CD8-positive, alpha-beta memory T cell (primary cell): ENCODE measurements at regions not wholly inside any gene's neighbourhood (a gene's known extent, or its start where the extent isn't known, plus 50 kb on each side); places are given as distances from the start of the nearest gene placed in this dataset.
"Not testable (repeated sequence)": the region's sequence is repeated elsewhere in the genome, so short reads cannot be mapped to it uniquely, and the experiment has no call there.

ENCODE experiments used
- CTCF ChIA-PET: fragments of 350-600 bp; sonication (Branson Sonifier 250); formaldehyde crosslinking; loops from one replicate; lab custom pipeline; 2021; ENCODE audit warnings: antibody characterized with exemption; lab: Charles Lee
- POLR2A ChIA-PET: fragments of 350-600 bp; sonication (Branson Sonifier 250); formaldehyde crosslinking; loops from one replicate; lab custom pipeline; 2021; ENCODE audit warnings: antibody characterized with exemption; lab: Charles Lee
- DNase-seq, 5 donors: peaks; one replicate each; pipeline versions ENCODE4 v3.0.0 to v3.0.0-alpha.2; 2020 to 2022; ENCODE audit warnings: mixed read lengths in 1 of 5
- H3K27ac ChIP-seq: one replicate; pipeline ENCODE4 v1.7.0; 2013; ENCODE audit warnings: low read depth, mild to moderate bottlenecking, low read length, moderate library complexity
- H3K27me3 ChIP-seq: 2 replicates; pipeline ENCODE4 v1.7.0; 2013; ENCODE audit warnings: low read length, mild to moderate bottlenecking; ENCODE audit not compliant: insufficient read depth, poor library complexity, severe bottlenecking
- H3K36me3 ChIP-seq: 2 replicates; pipeline ENCODE4 v1.7.0; 2013; ENCODE audit warnings: mild to moderate bottlenecking, low read length, moderate library complexity; ENCODE audit not compliant: insufficient read depth
- H3K4me1 ChIP-seq: 2 replicates; pipeline ENCODE4 v1.7.0; 2013; ENCODE audit warnings: mild to moderate bottlenecking, low read length, moderate library complexity; ENCODE audit not compliant: insufficient read depth
- H3K4me3 ChIP-seq: 2 replicates; pipeline ENCODE4 v1.7.0; 2013; ENCODE audit warnings: mild to moderate bottlenecking, low read length
- H3K9me3 ChIP-seq: 2 replicates; pipeline ENCODE4 v1.7.0; 2013; ENCODE audit warnings: mild to moderate bottlenecking, low read length
- H3K27ac Mint-ChIP-seq, 8 donors: one replicate each; pipeline ENCODE4 v1.8.0; 2020 to 2021; ENCODE audit warnings: mixed read lengths in 8 of 8, mild to moderate bottlenecking in 6 of 8, inconsistent platforms in 3 of 8, moderate library complexity in 3 of 8
- H3K27me3 Mint-ChIP-seq, 2 donors: one replicate each; pipeline ENCODE4 v1.8.0; 2020 to 2021; ENCODE audit warnings: mixed read lengths in 2 of 2, mild to moderate bottlenecking in 1 of 2, moderate library complexity in 1 of 2
- H3K36me3 Mint-ChIP-seq, 3 donors: one replicate each; pipeline ENCODE4 v1.8.0; 2020 to 2021; ENCODE audit warnings: mixed read lengths in 3 of 3, inconsistent platforms in 1 of 3, mild to moderate bottlenecking in 1 of 3
- H3K4me1 Mint-ChIP-seq, 3 donors: one replicate each; pipeline ENCODE4 v1.8.0; 2020 to 2021; ENCODE audit warnings: mixed read lengths in 3 of 3, inconsistent platforms in 1 of 3, mild to moderate bottlenecking in 1 of 3
- H3K4me3 Mint-ChIP-seq, 7 donors: one replicate each; pipeline ENCODE4 v1.8.0; 2020 to 2021; ENCODE audit warnings: mixed read lengths in 7 of 7, mild to moderate bottlenecking in 6 of 7, moderate library complexity in 4 of 7, inconsistent platforms in 2 of 7
- H3K9me3 Mint-ChIP-seq, 5 donors: one replicate each; pipeline ENCODE4 v1.8.0; 2020 to 2022; ENCODE audit warnings: mixed read lengths in 5 of 5, mild to moderate bottlenecking in 3 of 5, moderate library complexity in 2 of 5, inconsistent platforms in 1 of 5

DNA sequence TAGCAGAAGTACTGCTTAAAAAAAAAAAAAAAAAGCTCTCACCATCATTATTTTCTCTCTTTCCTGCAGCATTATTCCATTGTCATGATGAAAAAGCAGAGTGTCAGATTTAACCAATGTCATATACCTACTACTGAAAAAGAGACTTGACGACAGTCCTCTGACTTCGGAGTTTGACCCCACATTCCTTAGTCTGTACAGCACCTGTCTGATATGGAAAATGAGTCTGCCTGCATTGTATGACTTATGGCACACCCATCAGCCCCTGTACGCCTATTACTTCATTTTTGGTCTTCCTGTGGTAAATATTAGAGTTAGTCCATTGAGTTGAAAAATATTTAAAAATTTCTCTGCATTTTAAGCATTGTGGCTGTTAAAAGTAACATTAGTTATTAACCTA lies 54.5 kb upstream of the NOX4 start:
- H3K9me3 ChIP-seq, result no peaks in the 10 kb centered on the region
- no peak overlapping the region for H3K4me3 ChIP-seq
- no peaks in the 10 kb centered on the region for H3K4me1 ChIP-seq
- Mint-ChIP-seq H3K4me1 (no peaks in the 10 kb centered on the region), H3K36me3 (no peaks in the 10 kb centered on the region), H3K27ac (no peak overlapping the region), H3K27me3 (no peaks in the 10 kb centered on the region), H3K9me3 (peaks cover 0 to 16% (median 2%) of the 10 kb centered on the region in 5 donors), H3K4me3 (no peak overlapping the region)
- H3K27ac ChIP-seq, result no peak overlapping the region
- H3K27me3 ChIP-seq, result no peaks in the 10 kb centered on the region
- ChIA-PET POLR2A (no interaction called here), CTCF (no interaction called here)
- DNase-seq, result no peak
- no peaks in the 10 kb centered on the region for H3K36me3 ChIP-seq

DNA sequence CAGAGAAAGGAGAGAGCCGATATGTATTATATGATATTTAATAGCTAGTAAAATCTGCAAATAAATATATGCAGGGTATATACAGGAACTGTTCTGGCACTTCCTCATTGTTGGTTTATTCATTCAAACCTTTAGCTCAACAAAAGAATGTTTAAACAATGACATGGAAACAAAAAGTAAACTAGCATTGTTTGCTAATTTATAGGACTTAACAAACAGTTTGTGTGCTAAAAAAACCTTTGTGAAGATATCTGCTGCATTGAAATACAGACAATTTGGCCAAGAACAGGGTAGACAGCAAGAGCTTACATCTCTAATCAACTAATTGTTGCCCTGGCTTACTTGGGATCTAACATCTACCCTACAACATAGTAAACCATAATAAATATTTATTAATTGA lies 64.6 kb upstream of the NOX4 start:
- H3K4me3 ChIP-seq, H3K4me1 ChIP-seq, DNase-seq, H3K27ac Mint-ChIP-seq, H3K9me3 ChIP-seq, H3K36me3 ChIP-seq, H3K4me1 Mint-ChIP-seq, H3K27me3 ChIP-seq, H3K9me3 Mint-ChIP-seq, POLR2A ChIA-PET, H3K27me3 Mint-ChIP-seq, H3K4me3 Mint-ChIP-seq, H3K27ac ChIP-seq, H3K36me3 Mint-ChIP-seq, CTCF ChIA-PET: not testable (repeated sequence)

DNA sequence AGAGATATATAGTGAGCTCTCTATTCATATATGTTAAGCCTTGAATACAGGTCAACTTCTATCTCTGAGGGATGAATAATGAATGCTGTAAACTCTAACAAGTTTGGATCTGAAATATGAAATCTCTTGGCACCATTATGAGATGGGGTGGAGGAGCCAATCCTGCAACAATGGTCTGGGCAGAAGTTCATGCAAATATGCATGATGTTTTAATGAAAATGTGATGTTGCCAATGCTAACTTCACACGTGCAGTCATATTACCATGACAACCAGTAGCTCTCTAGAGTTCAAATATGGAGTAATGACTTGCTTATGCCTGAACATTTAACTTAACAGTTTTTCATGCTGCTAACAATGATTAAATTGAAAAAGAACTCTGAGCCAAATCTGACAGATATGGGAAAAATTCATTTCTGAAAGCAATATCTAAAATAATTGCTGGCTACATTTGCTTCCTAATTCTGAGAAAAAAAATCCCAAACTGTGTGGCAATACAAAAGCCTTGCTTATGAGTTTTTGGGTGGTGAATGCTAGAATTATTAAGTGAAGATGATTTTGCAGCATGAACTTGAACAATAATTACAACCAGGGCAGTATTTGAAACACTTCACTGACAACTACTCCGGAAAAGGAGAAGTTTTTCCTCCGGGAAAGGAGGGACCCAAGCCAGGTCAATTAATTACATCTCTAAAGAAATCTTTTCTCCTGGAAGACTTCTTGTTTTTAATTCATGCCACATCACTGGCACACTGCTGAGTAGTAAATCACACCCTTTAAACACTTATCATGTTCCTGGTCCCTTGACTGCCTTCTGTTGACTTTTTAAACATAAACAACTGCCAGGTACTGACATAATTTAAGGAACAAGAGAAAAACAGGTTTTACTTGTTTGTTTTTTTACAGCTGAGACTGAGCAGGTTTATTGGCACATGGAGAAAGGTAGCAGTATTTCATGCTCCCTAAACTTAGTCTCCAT lies 65.8 kb upstream of the NOX4 start:
- POLR2A ChIA-PET, H3K4me1 ChIP-seq, H3K27me3 Mint-ChIP-seq, CTCF ChIA-PET, H3K36me3 ChIP-seq, H3K27me3 ChIP-seq, H3K9me3 ChIP-seq, H3K36me3 Mint-ChIP-seq, H3K9me3 Mint-ChIP-seq, H3K27ac Mint-ChIP-seq, H3K4me3 ChIP-seq, DNase-seq, H3K4me3 Mint-ChIP-seq, H3K4me1 Mint-ChIP-seq, H3K27ac ChIP-seq: not testable (repeated sequence)

DNA sequence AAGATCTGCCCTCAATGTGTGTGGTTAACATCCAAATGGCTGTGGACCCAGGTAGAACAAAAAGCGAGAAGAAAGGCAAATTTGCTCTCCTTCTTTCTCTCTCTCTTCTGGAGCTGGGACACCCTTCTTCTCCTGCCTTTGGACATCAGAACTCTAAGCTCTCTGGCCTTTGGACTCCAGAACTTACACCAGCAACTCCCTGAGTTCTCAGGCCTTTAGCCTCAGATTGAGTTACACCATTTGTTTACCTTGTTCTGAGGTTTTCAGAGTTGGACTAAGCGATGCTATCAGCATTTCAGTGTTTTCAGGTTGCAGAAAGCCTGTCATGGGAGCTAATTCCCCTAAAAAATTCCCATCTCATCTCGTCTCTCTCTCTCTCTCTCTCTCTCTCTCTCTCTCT lies 69.4 kb upstream of the NOX4 start:
- H3K4me1 Mint-ChIP-seq, H3K9me3 ChIP-seq, H3K27me3 ChIP-seq, H3K9me3 Mint-ChIP-seq, H3K27me3 Mint-ChIP-seq, H3K27ac ChIP-seq, H3K36me3 ChIP-seq, H3K4me3 ChIP-seq, DNase-seq, CTCF ChIA-PET, H3K4me3 Mint-ChIP-seq, H3K27ac Mint-ChIP-seq, H3K4me1 ChIP-seq, POLR2A ChIA-PET, H3K36me3 Mint-ChIP-seq: not testable (repeated sequence)

DNA sequence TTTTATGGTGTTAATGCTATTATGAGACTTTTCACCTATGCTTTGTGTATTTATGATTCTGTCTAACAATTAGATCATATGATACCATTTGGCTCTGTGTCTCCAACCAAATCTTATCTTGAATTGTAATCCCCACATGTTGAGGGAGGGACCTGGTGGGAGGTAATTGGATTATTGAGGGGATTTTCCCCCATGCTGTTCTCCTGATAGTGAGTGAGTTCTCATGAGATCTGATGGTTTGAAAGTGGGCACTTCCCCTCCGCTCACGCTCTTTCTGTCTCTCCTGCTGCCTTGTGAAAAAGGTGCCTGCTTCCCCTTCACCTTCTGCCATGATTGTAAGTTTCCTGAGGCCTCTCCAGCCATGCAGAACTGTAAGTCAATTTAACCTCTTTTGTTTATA lies 71.6 kb upstream of the NOX4 start:
- H3K4me1 ChIP-seq, H3K36me3 ChIP-seq, H3K36me3 Mint-ChIP-seq, H3K27me3 Mint-ChIP-seq, H3K4me3 ChIP-seq, CTCF ChIA-PET, H3K4me3 Mint-ChIP-seq, POLR2A ChIA-PET, H3K27me3 ChIP-seq, H3K9me3 ChIP-seq, H3K9me3 Mint-ChIP-seq, H3K27ac Mint-ChIP-seq, H3K27ac ChIP-seq, DNase-seq, H3K4me1 Mint-ChIP-seq: not testable (repeated sequence)

DNA sequence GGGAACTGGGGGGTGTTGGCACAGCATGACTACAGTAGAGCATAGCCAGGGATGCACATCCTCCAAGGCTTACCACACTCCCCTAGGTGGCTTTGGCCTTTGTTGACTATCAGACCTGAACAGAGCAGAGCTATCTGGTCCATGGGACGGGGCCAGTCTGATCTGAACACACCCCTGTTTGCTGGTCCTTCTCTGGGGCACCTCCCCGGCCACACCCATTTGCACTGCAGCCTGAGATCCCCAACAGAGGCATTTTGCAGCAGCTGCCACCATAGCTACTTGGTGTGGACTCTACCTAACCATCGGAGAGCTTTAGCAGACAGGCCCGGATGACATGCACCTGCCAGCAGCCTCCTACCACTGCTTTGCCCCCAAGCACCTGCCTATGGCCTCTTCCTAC lies 75.8 kb upstream of the NOX4 start:
- peaks cover 0 to 5% (median 2%) of the 10 kb centered on the region in 5 donors for H3K9me3 Mint-ChIP-seq
- Histone ChIP-seq H3K9me3 (no peaks in the 10 kb centered on the region), H3K4me3 (no peak overlapping the region), H3K36me3 (no peaks in the 10 kb centered on the region), H3K27me3 (no peaks in the 10 kb centered on the region), H3K27ac (no peak overlapping the region), H3K4me1 (no peaks in the 10 kb centered on the region)
- no peak overlapping the region for H3K27ac Mint-ChIP-seq
- H3K27me3 Mint-ChIP-seq, result no peaks in the 10 kb centered on the region
- no peaks in the 10 kb centered on the region for H3K4me1 Mint-ChIP-seq
- ChIA-PET CTCF (no interaction called here), POLR2A (no interaction called here)
- DNase-seq, result no peak
- H3K4me3 Mint-ChIP-seq, result no peak overlapping the region
- H3K36me3 Mint-ChIP-seq, result no peaks in the 10 kb centered on the region

DNA sequence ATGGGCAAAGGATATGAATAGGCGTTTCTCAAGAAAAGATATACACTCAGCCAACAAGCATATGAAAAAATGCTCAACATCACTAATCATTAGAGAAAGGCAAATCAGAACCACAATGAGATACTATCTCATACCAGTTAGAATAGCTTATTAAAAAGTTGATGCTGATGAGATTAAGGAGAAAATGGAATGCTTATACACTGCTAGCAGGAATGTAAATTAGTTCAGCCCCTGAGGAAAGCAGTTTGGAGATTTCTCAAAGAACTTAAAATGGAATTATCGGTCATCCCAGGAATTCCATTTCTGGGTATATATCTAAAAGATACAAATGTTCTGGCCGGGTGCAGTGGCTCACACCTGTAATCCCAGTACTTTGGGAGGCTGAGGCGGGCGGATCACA lies 78.2 kb upstream of the NOX4 start:
- H3K4me1 ChIP-seq, CTCF ChIA-PET, H3K27ac ChIP-seq, H3K27me3 Mint-ChIP-seq, H3K9me3 Mint-ChIP-seq, H3K4me3 Mint-ChIP-seq, H3K36me3 Mint-ChIP-seq, DNase-seq, H3K4me1 Mint-ChIP-seq, H3K9me3 ChIP-seq, POLR2A ChIA-PET, H3K27ac Mint-ChIP-seq, H3K27me3 ChIP-seq, H3K36me3 ChIP-seq, H3K4me3 ChIP-seq: not testable (repeated sequence)

DNA sequence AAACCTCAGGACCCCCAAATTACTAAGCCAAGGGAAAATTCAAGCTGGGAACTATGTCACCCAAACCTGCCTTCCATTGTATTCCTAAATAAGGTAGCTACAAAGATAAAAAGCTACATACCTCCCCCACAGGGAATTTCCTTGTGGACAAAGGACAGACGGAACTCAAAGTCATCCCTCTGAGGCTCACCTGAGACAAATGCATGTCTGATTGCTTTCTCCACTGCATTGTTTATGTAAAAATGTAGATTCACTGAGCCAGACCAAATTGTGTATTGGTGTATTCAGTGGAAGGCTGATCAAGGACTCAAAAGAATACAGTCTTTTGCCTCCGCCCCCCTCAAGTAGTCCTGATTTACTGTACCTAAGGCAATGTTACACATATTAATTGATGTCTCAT lies 80.5 kb upstream of the NOX4 start:
- H3K36me3 ChIP-seq, H3K9me3 ChIP-seq, H3K27ac Mint-ChIP-seq, POLR2A ChIA-PET, H3K27ac ChIP-seq, H3K4me1 ChIP-seq, H3K4me3 Mint-ChIP-seq, H3K27me3 Mint-ChIP-seq, H3K27me3 ChIP-seq, DNase-seq, H3K9me3 Mint-ChIP-seq, H3K4me3 ChIP-seq, H3K36me3 Mint-ChIP-seq, H3K4me1 Mint-ChIP-seq, CTCF ChIA-PET: not testable (repeated sequence)
